AG09309 (cell line): ENCODE measurements at regions not wholly inside any gene's neighbourhood (a gene's known extent, or its start where the extent isn't known, plus 50 kb on each side); places are given as distances from the start of the nearest gene placed in this dataset.

Experiments used
- DNase-seq: peaks from one replicate; pipeline ENCODE4 v3.0.0-alpha.2; 2010; ENCODE audit warnings: low read depth
- H3K4me3 ChIP-seq: 2 replicates; pipeline ENCODE4 v1.5.1; 2011; ENCODE audit warnings: mild to moderate bottlenecking, low read depth, low read length, moderate library complexity; ENCODE audit not compliant: control insufficient read depth
- CTCF ChIP-seq: IDR thresholded peaks from 2 replicates; pipeline ENCODE4 v1.5.1; 2011; ENCODE audit warnings: mild to moderate bottlenecking, low read depth, low read length, inconsistent platforms; ENCODE audit not compliant: insufficient read depth, control insufficient read depth; ENCODE audit errors: missing control alignments

GRCh38 chr1:79974659-79975058, 968.1 kb upstream of the ADGRL4 start:
- TF ChIP-seq CTCF, result no peak
- DNase-seq, result no peak
- H3K4me3 ChIP-seq, result no peak overlapping the region

- no peak for DNase-seq
- no peak overlapping the region for H3K4me3 ChIP-seq
- no peak for TF ChIP-seq CTCF
Observed at GRCh38 chr1:79969886-79970285, 963.4 kb upstream of the ADGRL4 start.

DNA sequence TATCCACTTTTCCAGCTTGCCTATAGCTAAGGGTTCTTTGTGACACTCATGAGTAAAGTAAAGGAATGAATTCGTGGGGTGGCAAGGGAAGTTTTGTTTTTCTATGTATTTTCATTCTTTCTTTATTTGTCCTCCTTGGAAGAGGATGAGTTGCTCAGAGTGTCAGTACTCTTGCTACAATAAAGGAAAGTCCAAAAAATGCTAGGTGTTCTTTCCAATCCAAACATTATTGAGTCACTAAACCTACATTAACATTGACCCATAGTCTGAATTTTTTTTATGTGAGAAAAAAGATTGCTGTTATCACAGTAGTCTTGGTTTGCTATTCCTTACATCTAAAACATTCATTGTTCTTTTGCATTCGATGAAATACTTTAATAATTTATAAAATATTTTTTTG, 959.9 kb upstream of the ADGRL4 start:
- TF ChIP-seq CTCF, result no peak
- DNase-seq, result no peak
- no peak overlapping the region for H3K4me3 ChIP-seq

- H3K4me3 ChIP-seq, result no peak overlapping the region
- DNase-seq, result no peak
- TF ChIP-seq CTCF, result no peak
Observed at GRCh38 chr1:79959635-79960034, 953.1 kb upstream of the ADGRL4 start.

DNA sequence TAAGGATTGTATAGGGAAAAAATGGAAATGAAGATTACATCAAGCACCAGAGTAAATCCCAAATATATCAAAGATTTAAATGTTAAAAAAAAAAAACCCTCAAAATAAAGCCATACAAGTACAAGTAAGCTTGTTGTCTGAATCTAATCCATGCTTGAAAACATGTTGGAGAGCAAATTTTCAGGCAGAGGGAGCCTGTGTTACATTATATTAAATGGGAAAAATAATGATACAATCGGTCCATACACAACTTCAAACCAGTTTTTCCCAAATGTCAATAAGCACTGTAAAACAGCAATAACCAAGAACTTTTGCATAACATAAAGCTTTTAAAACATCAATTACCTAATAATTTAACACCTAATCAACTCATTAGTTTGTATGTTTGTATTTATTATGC, 949.4 kb upstream of the ADGRL4 start:
- no peak for DNase-seq
- no peak for TF ChIP-seq CTCF
- no peak overlapping the region for H3K4me3 ChIP-seq

GRCh38 chr1:79950511-79950910, 944.0 kb upstream of the ADGRL4 start:
- H3K4me3 ChIP-seq, result no peak overlapping the region
- no peak for TF ChIP-seq CTCF

DNA sequence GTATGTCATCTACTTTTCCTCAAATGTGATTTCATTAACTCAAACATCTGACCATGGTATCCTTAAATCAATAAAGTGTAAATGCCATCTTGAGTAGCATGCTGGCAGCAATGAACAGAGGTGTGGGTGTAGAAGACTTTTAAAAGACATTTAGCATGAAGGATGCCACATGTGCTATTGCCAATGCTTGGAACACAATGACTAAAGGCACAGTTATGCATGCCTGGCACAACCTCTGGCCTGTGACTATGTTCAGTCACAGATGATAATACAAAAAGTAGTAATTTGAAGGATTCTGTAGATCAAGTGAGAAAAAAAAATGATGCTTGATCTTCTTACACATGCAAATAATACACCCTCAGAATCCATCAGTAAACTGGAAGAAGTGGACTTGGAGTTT, 938.9 kb upstream of the ADGRL4 start:
- DNase-seq, result no peak
- no peak for TF ChIP-seq CTCF
- no peak overlapping the region for H3K4me3 ChIP-seq

More at GRCh38 chr1:79950511-79950910, 944.0 kb upstream of the ADGRL4 start:
- DNase-seq, result no peak
